ENCODE measurements at regions not wholly inside any gene's neighbourhood (a gene's known extent, or its start where the extent isn't known, plus 50 kb on each side); places are given as distances from the start of the nearest gene placed in this dataset.

- 33 to 100% (median 98%) methylated on average over 1 to 2 of the region's 2 CpGs; no CpG with 5 or more reads in 2 of the 10 experiments for WGBS, 10 experiments
Measured at GRCh38 chr2:106041150-106041549, 153.0 kb downstream of the UXS1 start.

GRCh38 chr2:106039634-106040315 is 154.3 kb downstream of the UXS1 start:
- in situ Hi-C loops (cut with MboI; ENCODE audit: low pct_unique_long_range_greater_than_20kb in 2 of 9, low sequenced_read_pairs in 9 of 9, unreplicated experiment in 9 of 9), result no loop called here
- peaks cover 13 to 19% of the 10 kb centered on the region in 2 donors for H3K4me1 ChIP-seq (replicated peaks in 1 of 2)
- ATAC-seq (replicated peaks in 6 of 8), result no peak
- H3K4me3 ChIP-seq, result no peak overlapping the region
- 0 to 100% (median 78%) methylated on average over 1 to 4 of the region's 4 CpGs; no CpG with 5 or more reads in 3 of the 10 experiments for WGBS, 10 experiments
- no peak overlapping the region for H3K27ac ChIP-seq

More at GRCh38 chr2:106041150-106041549, 153.0 kb downstream of the UXS1 start:
- Histone ChIP-seq H3K4me3 (no peak overlapping the region), H3K27ac (no peak overlapping the region), H3K4me1 (replicated peaks in 1 of 2) (peaks cover 16 to 29% of the 10 kb centered on the region in 2 donors)
- in situ Hi-C loops (cut with MboI; ENCODE audit: low pct_unique_long_range_greater_than_20kb in 2 of 9, low sequenced_read_pairs in 9 of 9, unreplicated experiment in 9 of 9), result no loop called here
- no peak for ATAC-seq (replicated peaks in 6 of 8)

- H3K4me1 ChIP-seq (replicated peaks in 1 of 2), result peaks cover 7 to 13% of the 10 kb centered on the region in 2 donors
- 0 to 80% (median 20%) methylated on average over 1 to 9 of the region's 12 CpGs; no CpG with 5 or more reads in 1 of the 10 experiments for WGBS, 10 experiments
- no peak overlapping the region for H3K4me3 ChIP-seq
- H3K27ac ChIP-seq, result no peak overlapping the region
- peak in 4 of 8 experiments; percentile 25 to 58 (median 52) for ATAC-seq (replicated peaks in 6 of 8)
- in situ Hi-C loops (cut with MboI; ENCODE audit: low pct_unique_long_range_greater_than_20kb in 2 of 9, low sequenced_read_pairs in 9 of 9, unreplicated experiment in 9 of 9), result no loop called here
Measured at GRCh38 chr2:106038601-106039375, 155.3 kb downstream of the UXS1 start.

- peaks cover 7 to 13% of the 10 kb centered on the region in 2 donors for H3K4me1 ChIP-seq (replicated peaks in 1 of 2)
- ATAC-seq (replicated peaks in 6 of 8), result peak in 5 of 8 experiments; percentile 93 to 99 (median 97)
- WGBS, 10 experiments, result 40 to 100% (median 80%) methylated on average over 1 to 3 of the region's 6 CpGs; no CpG with 5 or more reads in 5 of the 10 experiments
- in situ Hi-C loops (cut with MboI; ENCODE audit: low pct_unique_long_range_greater_than_20kb in 2 of 9, low sequenced_read_pairs in 9 of 9, unreplicated experiment in 9 of 9), result no loop called here
- no peak overlapping the region for H3K27ac ChIP-seq
- H3K4me3 ChIP-seq, result no peak overlapping the region
Measured at GRCh38 chr2:106037932-106038331, 156.2 kb downstream of the UXS1 start.

- H3K4me1 ChIP-seq (replicated peaks in 1 of 2), result peaks cover 7 to 13% of the 10 kb centered on the region in 2 donors
- H3K27ac ChIP-seq, result no peak overlapping the region
- in situ Hi-C loops (cut with MboI; ENCODE audit: low pct_unique_long_range_greater_than_20kb in 2 of 9, low sequenced_read_pairs in 9 of 9, unreplicated experiment in 9 of 9), result no loop called here
- no peak for ATAC-seq (replicated peaks in 6 of 8)
- H3K4me3 ChIP-seq, result no peak overlapping the region
- WGBS, 10 experiments, result 17 to 29% (median 25%) methylated on average over 1 of the region's 1 CpG; no CpG with 5 or more reads in 7 of the 10 experiments
Measured at GRCh38 chr2:106037262-106037661, 156.8 kb downstream of the UXS1 start.

GRCh38 chr2:106034325-106034724 is 159.8 kb downstream of the UXS1 start:
- no peak for ATAC-seq (replicated peaks in 6 of 8)
- no peak overlapping the region for H3K27ac ChIP-seq
- in situ Hi-C loops (cut with MboI; ENCODE audit: low pct_unique_long_range_greater_than_20kb in 2 of 9, low sequenced_read_pairs in 9 of 9, unreplicated experiment in 9 of 9), result no loop called here
- peaks cover 13 to 14% of the 10 kb centered on the region in 2 donors for H3K4me1 ChIP-seq (replicated peaks in 1 of 2)
- 0 to 80% (median 73%) methylated on average over 1 to 3 of the region's 3 CpGs; no CpG with 5 or more reads in 3 of the 10 experiments for WGBS, 10 experiments
- no peak overlapping the region for H3K4me3 ChIP-seq

- Histone ChIP-seq H3K27ac (no peak overlapping the region), H3K4me1 (replicated peaks in 1 of 2) (peaks cover 0 to 8% of the 10 kb centered on the region in 2 donors), H3K4me3 (no peak overlapping the region)
- no peak for ATAC-seq (replicated peaks in 6 of 8)
- in situ Hi-C loops (cut with MboI; ENCODE audit: low pct_unique_long_range_greater_than_20kb in 2 of 9, low sequenced_read_pairs in 9 of 9, unreplicated experiment in 9 of 9), result no loop called here
- 53 to 100% (median 83%) methylated on average over 1 to 4 of the region's 4 CpGs; no CpG with 5 or more reads in 3 of the 10 experiments for WGBS, 10 experiments
Measured at GRCh38 chr2:106032676-106033075, 161.4 kb downstream of the UXS1 start.

GRCh38 chr2:106030287-106031268 is 163.5 kb downstream of the UXS1 start:
- H3K4me3 ChIP-seq, result no peak overlapping the region
- WGBS, 10 experiments, result 3 to 92% (median 61%) methylated on average over 2 to 6 of the region's 14 CpGs; no CpG with 5 or more reads in 3 of the 10 experiments
- in situ Hi-C loops (cut with MboI; ENCODE audit: low pct_unique_long_range_greater_than_20kb in 2 of 9, low sequenced_read_pairs in 9 of 9, unreplicated experiment in 9 of 9), result no loop called here
- no peak overlapping the region for H3K27ac ChIP-seq
- H3K4me1 ChIP-seq (replicated peaks in 1 of 2), result peaks cover 0 to 8% of the 10 kb centered on the region in 2 donors
- ATAC-seq (replicated peaks in 6 of 8), result peak in 7 of 8 experiments; percentile 21 to 91 (median 60)

- in situ Hi-C loops (cut with MboI; ENCODE audit: low pct_unique_long_range_greater_than_20kb in 2 of 9, low sequenced_read_pairs in 9 of 9, unreplicated experiment in 9 of 9), result no loop called here
- 0 to 64% (median 47%) methylated on average over 1 to 3 of the region's 4 CpGs; no CpG with 5 or more reads in 6 of the 10 experiments for WGBS, 10 experiments
- H3K4me1 ChIP-seq (replicated peaks in 1 of 2), result peaks cover 0 to 8% of the 10 kb centered on the region in 2 donors
- H3K4me3 ChIP-seq, result no peak overlapping the region
- no peak overlapping the region for H3K27ac ChIP-seq
- no peak for ATAC-seq (replicated peaks in 6 of 8)
Measured at GRCh38 chr2:106028192-106028591, 165.9 kb downstream of the UXS1 start.

GRCh38 chr2:106026271-106027190 is 167.6 kb downstream of the UXS1 start:
- Histone ChIP-seq H3K27ac (no peak overlapping the region), H3K4me3 (no peak overlapping the region), H3K4me1 (replicated peaks in 1 of 2) (peaks cover 0 to 8% of the 10 kb centered on the region in 2 donors)
- no peak for ATAC-seq (replicated peaks in 6 of 8)
- in situ Hi-C loops (cut with MboI; ENCODE audit: low pct_unique_long_range_greater_than_20kb in 2 of 9, low sequenced_read_pairs in 9 of 9, unreplicated experiment in 9 of 9), result no loop called here
- 0 to 93% (median 54%) methylated on average over 2 to 5 of the region's 6 CpGs for WGBS, 10 experiments

- Histone ChIP-seq H3K4me1 (replicated peaks in 1 of 2) (peaks cover 2 to 10% of the 10 kb centered on the region in 2 donors), H3K27ac (no peak overlapping the region), H3K4me3 (no peak overlapping the region)
- no peak for ATAC-seq (replicated peaks in 6 of 8)
- WGBS, 10 experiments, result 32 to 95% (median 61%) methylated on average over 1 to 5 of the region's 5 CpGs; no CpG with 5 or more reads in 1 of the 10 experiments
- in situ Hi-C loops (cut with MboI; ENCODE audit: low pct_unique_long_range_greater_than_20kb in 2 of 9, low sequenced_read_pairs in 9 of 9, unreplicated experiment in 9 of 9), result no loop called here
Measured at GRCh38 chr2:106025796-106026195, 168.3 kb downstream of the UXS1 start.

GRCh38 chr2:106021662-106022028 is 172.5 kb downstream of the UXS1 start:
- Histone ChIP-seq H3K27ac (no peak overlapping the region), H3K4me3 (no peak overlapping the region), H3K4me1 (replicated peaks in 1 of 2) (peaks cover 8 to 9% of the 10 kb centered on the region in 2 donors)
- in situ Hi-C loops (cut with MboI; ENCODE audit: low pct_unique_long_range_greater_than_20kb in 2 of 9, low sequenced_read_pairs in 9 of 9, unreplicated experiment in 9 of 9), result no loop called here
- 20 to 100% (median 73%) methylated on average over 1 of the region's 3 CpGs; no CpG with 5 or more reads in 6 of the 10 experiments for WGBS, 10 experiments
- no peak for ATAC-seq (replicated peaks in 6 of 8)

Measured in motor neuron (in vitro differentiated cells).